ENCODE measurements at regions not wholly inside any gene's neighbourhood (a gene's known extent, or its start where the extent isn't known, plus 50 kb on each side); places are given as distances from the start of the nearest gene placed in this dataset.
"Not testable (repeated sequence)": the region's sequence is repeated elsewhere in the genome, so short reads cannot be mapped to it uniquely, and the experiment has no call there.

GRCh38 chr12:46884362-46884761 lies 58.6 kb upstream of the SLC38A4 start:
- DNase-seq, result no peak

- DNase-seq, result no peak
These were observed 60.8 kb upstream of the SLC38A4 start for GRCh38 chr12:46886541-46887041.

DNA sequence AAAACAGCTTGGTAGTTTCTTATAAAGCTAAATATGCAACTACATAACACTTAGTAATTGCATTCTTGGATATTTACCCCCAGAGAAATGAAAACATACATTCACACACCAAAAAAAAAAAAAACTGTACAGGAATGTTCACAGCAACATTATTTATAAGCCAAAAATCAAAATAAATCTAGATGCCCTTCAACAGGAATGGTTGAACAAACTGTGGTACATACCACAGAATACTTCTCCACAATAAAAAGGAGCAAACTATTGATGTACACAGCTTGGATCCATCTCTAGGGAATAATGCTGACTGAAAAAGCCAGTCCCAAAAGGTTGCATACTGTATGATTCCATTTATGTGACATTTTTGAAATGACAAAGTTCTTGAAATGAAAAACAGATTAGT lies 62.1 kb upstream of the SLC38A4 start:
- no peak for DNase-seq

GRCh38 chr12:46888568-46888967 lies 62.8 kb upstream of the SLC38A4 start:
- DNase-seq, result no peak

- no peak for DNase-seq
These were observed 65.5 kb upstream of the SLC38A4 start for GRCh38 chr12:46891306-46891705.

GRCh38 chr12:46892034-46892705 lies 66.4 kb upstream of the SLC38A4 start:
- DNase-seq, result no peak

GRCh38 chr12:46892887-46893286 lies 67.1 kb upstream of the SLC38A4 start:
- DNase-seq, result no peak

DNA sequence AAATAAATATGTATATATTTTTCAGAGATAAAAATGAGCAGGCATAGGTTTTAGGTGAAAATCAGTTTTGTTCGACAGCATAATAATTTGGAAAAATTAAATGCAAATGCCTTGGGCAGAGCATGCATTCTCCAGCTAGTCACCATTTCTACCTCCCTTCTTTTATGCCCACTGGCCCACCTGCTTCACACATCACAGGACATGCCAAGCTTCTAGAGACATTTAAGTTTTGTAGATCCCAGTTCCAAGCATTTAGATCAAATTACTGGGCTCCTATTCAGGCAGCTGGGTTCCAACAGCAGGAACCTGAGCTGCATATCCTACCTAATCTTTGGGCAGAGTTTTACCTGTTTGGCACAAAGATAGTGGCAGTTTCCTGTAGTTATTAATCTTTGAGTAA lies 67.6 kb upstream of the SLC38A4 start:
- no peak for DNase-seq

DNA sequence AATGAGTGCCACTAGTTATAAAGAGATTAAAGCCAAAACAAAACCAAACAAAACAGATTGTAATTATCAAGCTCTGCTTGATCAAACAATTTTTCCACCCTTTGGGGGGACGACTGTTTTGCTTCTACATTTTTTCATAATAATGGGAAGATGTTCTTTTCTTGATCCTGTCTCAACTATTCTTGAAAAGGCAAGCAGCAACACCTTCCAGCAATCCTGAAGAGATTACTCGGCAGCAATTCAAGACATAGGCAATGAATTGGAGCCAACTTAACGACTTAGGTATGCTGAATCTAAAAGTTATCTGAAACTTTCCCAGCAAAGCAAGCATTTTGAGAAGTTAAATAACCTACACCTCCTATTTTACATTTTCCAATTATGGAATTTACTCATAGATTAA lies 69.9 kb upstream of the SLC38A4 start:
- DNase-seq, result no peak

- DNase-seq, result no peak
These were observed 70.9 kb upstream of the SLC38A4 start for GRCh38 chr12:46896680-46897079.

- no peak for DNase-seq
These were observed 72.5 kb upstream of the SLC38A4 start for GRCh38 chr12:46898152-46898931.

DNA sequence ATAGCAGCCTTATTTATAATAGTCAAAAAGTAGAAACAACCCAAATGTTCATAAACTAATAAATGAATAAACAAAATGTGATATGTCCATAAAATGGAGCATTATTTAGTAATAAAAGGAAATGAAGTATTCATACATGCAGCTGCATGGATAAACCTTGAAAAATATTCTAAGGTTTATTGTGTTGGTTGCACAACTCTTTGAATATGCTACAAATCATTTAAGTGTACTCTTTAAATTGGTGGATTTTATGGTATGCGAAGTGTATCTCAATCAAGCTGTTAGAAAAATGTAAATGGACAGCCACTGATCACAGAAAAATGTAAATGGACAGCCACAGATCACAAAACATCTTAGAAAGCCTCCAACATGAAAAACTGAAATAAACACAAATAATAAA lies 73.2 kb upstream of the SLC38A4 start:
- no peak for DNase-seq

- DNase-seq, result no peak
These were observed 75.1 kb upstream of the SLC38A4 start for GRCh38 chr12:46900734-46901463.

DNA sequence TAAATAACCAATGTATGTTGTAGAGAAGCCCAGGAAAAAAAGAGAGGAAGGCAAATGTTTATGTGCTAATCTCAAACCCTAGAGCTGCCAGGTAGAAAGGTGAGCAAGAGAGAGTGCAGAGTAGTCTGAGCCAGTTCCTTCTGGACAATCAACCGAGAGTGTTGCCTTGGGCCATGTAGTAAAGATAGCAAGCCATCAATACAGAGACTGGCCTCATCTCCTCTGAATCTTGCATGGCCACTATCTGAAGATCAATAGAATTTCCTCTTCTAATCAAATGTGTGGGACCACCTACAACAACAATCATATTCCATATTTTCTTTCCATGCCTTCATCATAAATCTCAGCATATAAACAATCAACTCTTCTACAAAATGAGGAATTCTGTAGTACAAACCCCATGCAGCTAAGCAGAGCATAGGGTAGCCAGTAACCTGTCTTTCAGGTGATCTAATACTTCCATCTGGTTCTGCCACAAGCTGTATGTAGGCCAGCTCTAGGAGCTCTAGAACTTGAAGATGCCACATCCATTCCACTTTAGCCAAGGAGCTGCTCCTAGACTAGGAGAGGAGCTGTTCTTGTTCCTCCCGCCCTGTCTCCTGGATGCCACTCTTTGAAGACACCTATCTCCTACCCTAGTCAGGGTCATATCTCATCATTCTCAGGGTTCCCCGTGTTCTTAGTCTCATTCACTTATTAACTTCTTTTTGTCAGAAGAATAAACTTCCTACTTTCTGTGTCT lies 75.8 kb upstream of the SLC38A4 start:
- DNase-seq, result no peak

GRCh38 chr12:46903058-46903457 lies 77.3 kb upstream of the SLC38A4 start:
- DNase-seq, result no peak

GRCh38 chr12:46904406-46905238 lies 78.8 kb upstream of the SLC38A4 start:
- DNase-seq, result no peak

GRCh38 chr12:46905239-46905627 lies 79.4 kb upstream of the SLC38A4 start:
- not testable (repeated sequence) for DNase-seq

- no peak for DNase-seq
These were observed 82.0 kb upstream of the SLC38A4 start for GRCh38 chr12:46907791-46908190.

GRCh38 chr12:46908236-46908935 lies 82.6 kb upstream of the SLC38A4 start:
- DNase-seq, result no peak

- no peak for DNase-seq
These were observed 83.3 kb upstream of the SLC38A4 start for GRCh38 chr12:46908936-46909635.

- DNase-seq, result no peak
These were observed 85.0 kb upstream of the SLC38A4 start for GRCh38 chr12:46910830-46911229.

All from hematopoietic multipotent progenitor cell treated with erythropoietin and hydrocortisone succinate and interleukin-3 and kit ligand, for 6 days (in vitro differentiated cells).